HG03103 (cell line): ENCODE measurements at regions not wholly inside any gene's neighbourhood (a gene's known extent, or its start where the extent isn't known, plus 50 kb on each side); places are given as distances from the start of the nearest gene placed in this dataset.
"Not testable (repeated sequence)": the region's sequence is repeated elsewhere in the genome, so short reads cannot be mapped to it uniquely, and the experiment has no call there.

Experiments
- ATAC-seq: cut with Tn5 transposase; IDR thresholded peaks from one replicate; pipeline ENCODE4 v1.9.1; 2021; ENCODE audit warnings: low read depth; ENCODE audit not compliant: unreplicated experiment

DNA sequence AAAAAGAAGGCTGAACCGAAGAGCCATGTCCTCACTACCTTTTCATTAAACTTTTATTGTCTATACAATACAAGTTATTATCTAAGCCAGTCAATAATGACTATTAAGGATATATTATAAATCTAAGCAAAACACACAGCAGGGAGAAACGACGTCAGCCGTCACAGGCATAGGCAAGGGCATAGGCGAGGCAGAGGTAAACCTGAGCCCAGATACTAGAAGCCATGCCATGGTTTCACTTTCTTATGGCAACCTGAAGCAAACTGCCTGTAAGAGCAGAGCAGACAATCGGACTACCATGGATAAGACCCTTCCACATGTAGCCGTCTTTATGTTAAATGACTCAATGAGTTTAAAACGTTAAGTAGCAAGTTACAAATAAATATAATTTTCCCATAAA, 238.5 kb upstream of the ZNF521 start:
- ATAC-seq: no peak

DNA sequence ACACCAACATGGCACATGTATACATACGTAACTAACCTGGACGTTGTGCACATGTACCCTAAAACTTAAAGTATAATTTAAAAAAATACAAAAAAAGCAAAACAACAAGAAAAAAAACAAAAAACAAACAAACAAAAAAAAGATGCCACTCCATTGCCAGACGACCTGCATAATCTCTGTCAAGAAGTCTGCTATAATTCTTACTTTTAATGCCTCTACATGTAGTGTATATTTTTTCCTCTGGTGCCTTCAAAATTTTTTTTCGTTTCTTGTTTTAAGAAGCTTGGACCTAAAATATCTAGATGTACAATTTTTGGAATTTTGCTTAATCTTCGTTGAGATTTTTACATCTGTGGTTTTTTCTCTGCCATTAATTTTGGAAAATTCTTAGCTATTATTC, 235.6 kb upstream of the ZNF521 start:
- no peak for ATAC-seq

DNA sequence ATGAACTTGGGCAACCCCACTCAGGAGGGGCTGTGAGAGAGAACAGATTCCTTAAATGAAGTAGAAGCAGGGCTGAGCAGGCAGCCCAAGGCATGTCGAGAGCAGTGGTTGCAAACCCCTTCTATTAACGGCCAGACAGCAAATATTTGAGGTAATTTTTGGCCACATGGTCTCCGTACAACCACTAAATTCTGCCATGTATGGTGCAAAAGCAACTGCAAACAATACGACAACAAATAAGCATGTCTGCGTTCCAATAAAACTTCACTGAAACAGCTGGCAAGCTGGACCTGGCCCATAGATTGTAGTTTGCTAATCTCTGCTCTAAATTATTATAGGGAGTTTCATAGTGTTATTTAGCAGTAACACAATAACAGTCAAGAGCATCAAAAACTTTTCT, 217.0 kb upstream of the ZNF521 start:
- ATAC-seq: no peak

DNA sequence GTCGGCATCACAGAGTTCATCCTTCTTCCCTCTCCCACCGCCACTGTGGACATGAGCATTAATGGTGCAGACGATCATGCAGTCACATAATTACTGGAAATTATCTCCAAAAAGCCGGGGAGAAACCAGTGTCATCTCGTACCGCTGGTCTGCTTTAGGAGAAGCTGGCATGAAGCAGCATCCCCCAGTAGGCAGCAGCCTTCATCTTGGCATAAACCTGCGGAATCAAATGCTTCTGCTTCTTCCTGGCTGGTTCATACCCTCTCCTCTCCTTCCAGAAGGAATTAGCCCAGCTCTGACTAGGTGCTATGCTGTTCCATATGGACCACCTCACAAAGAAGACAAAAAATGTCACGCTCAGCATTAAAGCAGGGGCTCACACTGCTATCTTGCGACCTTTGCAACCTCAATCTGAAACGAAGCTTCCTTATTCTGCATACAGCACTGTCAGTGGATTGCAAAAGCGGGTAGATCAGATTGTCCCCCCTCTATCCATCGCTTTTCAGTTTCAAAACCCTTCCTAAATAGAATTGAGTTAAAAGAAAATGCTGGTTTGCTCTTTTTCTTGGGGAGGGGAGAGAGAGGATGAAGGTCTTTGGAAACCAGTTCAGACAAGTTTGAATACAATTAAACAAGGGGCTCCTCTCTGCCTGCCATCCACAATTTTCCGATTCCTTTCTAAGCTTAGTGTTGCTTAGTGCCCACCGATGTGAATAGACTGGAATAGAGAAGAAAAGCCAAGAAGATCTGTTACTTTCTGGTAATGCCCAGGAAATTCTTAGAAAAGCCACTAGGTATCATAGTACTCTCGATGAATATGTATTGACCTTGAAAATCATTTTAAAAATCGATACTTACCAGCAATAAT, 212.1 kb upstream of the ZNF521 start:
- no peak for ATAC-seq

DNA sequence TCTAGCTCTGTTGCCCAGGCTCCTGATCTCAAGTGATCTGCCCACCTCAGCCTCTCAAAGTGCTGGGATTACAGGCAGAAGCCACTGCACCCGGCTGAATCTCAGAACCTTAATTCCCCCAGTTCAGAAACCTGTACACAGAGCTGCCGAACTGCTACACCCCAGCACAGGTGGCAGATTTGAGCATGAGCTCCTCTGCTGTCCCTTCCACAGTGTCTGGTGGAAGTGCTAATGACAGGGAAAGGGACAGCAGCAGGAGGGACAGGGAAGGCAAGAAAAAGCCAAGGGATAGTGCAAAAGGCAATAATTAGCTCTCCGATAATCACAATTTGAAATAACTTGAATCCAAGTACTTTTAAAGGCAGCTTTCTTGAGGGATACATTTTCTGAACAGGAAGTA, 211.4 kb upstream of the ZNF521 start:
- ATAC-seq: no peak

DNA sequence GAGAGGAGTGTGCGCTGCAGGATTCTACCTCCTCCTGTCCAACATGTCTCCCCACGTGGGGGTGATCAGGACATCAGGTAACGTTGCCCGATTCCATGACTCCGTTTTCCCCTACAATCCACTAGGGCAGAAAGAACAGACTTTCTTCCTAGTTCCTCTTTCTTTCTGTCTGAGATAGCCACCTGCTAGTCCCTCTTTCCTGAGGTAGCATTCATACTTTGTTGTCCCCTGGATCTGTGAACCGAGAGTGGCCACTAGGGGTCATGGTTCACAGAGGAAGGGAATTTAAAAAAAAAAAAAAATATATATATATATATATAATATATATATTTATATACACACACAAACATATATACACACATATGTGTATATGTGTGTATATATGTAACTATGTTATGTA, 210.0 kb upstream of the ZNF521 start:
- no peak for ATAC-seq

DNA sequence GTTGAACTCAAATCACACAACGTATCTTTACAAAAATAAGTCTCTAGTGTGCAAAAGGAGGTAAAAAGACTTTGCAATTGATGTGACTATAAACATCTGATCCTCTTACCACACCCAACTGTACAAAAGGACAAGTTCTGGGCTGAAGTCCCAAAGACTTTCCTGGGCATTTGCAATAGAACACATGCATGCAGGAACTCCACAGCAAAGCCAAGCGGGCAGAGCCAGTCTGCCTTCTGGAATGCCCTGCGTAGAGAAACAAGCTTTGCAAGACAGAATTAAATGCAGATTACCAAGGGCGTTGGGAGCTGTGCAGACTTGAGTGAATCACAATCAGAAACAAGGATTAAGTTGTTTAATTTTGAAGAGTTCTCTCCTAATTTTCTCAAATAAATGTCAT, 208.4 kb upstream of the ZNF521 start:
- no peak for ATAC-seq

DNA sequence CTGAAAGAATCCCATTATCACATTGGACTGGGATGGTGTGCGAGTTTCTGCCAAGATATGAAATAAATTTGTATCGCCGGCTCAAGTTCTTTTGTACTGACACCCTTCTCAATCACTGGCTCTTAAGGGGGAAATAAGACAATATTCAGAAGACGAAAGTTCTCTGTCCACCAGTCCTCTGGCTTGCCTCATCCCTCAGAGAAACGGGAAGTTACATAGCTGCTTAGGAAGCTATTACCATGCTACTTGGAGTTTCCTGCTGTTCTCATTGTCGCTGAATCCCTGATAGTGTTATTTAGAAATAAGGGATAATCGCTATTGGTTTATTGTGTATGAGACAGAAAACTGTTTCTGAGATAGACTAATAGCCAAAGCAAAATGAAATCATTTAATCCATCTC, 205.0 kb upstream of the ZNF521 start:
- ATAC-seq: no peak

DNA sequence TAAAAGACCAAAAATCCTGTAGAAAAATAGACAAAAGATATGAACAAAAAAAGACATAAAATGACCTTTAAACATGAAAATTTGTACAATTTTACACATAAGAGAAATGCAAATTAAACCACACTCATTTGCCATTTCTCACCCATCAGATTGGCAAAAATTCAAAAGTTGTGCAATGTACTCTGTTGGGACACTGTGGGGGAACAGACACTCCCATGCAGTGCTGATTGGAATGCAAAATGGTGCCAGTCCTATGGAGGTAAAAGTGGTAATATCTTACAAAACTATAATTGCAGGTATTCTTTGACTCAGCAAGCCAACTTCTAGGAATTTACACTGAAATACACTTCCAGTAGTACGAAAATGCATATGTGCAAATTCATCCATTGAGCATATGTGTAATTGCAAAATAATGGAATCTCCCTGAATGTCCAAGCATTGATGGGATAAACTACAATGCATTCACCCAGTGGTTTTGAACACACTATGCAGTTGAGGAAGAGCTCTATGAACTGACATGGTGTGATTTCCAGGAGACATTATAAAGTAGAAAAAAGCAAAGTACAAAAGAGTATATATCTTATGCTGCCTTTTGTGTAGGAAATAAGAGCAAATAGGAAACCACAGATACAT, 201.8 kb upstream of the ZNF521 start:
- no peak for ATAC-seq

DNA sequence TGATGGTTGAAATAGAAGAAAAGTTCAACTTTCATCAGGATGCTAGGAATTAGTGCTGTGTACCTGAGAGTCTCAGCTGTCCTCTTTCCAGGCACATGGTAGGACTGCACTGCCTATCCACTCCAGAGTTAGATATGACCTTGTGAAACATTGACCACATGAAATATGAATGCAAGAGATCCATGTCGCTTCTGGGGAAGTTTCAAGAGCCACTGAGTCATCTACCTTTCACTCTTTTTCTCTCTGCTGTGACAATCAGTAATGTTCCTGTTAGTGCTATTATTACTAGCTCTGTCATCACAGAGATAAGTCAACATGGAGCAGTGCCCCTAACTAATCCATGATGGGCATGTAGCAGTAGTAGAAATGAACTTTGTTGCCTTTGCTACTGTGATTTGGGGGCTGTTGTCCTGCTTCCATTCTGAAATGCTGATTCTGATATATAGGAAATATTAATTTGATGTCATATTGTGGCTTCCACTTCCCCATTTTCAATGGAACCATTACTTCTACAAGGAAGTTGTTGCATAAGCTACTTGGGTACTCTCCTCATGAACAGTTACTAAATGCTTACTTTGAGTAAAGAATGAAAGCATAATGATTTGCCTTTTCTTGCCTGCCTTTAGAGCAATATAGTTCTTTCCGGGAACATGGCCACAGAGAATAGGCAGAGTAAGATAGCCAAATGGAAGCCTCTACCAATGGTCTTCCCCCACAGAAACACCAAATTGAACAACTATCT, 192.8 kb upstream of the ZNF521 start:
- no peak for ATAC-seq

DNA sequence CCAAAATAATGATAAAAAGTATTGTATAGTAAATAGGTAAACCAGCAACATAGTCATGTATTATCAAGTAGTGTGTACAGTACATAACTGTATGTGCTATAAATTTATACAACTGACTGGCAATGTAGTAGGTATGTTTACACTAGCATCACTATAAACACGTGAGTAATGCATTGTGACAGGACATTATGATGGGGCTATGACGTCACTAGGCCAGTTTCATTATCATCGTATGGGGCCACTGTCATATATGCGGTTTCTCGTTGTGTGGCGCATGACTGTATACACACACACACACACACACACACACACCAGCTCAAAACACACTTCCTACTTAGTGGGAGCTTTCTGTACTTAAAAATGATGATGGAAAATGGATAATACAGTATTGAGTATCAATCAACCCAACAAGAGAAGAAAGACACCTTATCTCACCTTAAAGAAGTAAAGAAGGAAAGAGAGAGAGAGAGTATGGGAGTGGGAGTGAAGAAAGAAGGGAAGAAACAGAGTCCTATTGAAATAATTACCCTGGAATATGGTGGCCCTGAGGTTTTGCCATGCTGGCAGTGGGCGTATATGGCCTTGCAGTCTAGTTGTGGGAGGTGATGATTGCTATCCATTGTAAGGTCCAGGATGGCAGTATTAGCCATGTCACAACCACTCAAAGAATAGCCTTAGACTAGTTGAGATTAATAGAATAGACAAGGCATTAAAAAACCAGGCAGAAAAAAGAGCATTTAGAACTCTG, 186.4 kb upstream of the ZNF521 start:
- ATAC-seq: no peak

DNA sequence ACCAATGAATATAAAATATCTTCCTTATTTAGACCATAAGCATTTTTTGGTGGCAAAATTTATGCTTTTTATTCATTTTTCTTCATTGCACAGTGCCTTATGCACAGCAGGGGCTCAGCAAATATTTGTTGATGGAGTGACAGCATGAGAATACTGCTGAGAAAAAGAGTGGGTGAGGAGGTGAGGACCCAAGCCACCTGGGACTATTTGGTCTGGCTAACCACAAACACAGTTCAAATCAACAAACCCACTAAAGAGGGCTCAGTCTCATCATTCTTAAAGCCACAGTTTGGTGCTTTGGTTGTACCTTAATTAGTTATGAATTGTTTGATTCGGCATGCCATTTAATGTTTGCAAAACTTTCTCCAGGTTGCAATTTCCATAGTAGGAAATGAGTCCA, 183.5 kb upstream of the ZNF521 start:
- ATAC-seq: no peak

DNA sequence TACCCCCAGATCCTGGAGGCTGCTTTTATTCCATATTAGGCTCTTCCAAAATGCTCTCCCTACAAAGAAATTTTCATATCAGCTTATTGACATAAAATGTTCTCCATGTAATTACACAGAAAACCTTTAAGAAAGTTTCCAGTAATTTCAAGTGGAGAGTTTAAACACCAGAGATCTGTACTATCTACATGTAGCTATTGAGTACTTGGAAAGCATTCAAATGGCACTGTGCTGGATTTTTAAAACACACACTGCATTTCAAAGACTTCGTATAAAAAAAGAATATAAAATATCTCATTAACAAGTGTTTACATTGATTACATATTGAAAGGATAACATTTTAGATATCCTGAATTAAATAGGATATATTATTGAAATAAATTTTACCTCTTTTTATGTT, 182.4 kb upstream of the ZNF521 start:
- ATAC-seq: no peak

DNA sequence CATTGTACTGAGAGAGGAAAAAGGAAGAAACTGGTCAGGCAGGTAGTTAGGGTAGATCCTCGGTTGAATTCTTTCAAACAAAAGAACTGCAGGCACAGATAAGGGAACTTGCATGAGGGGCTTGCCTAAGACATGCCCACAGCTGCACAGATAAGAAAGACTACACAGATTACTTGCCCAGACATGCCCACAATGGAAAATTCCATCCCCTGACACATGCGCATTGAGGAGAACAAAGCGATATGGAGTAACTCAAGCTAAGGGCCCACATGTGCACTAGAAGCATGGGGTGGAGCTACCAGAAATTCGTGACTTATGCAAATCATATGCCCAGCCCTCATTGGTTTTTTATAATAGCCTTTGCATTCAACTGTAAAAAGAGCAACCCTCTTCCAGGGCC, 181.3 kb upstream of the ZNF521 start:
- no peak for ATAC-seq

DNA sequence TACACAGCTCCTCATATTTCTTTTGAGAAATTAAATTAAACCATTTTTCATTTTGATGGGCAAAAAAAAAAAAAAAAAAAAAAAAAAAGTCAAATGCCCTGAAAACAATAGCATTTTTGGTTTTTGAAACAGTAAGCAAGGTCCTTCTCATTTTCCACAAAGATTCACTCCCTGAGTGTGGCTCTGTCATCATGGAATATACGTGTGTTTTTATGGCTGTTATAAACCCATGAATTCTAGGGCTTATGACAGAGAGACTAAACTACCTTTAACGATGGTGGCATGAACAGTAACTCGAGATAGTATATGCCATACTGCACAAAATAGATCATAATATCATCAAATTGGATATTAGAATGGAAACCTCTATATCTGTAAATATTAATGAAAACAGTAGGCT, 179.2 kb upstream of the ZNF521 start:
- no peak for ATAC-seq

DNA sequence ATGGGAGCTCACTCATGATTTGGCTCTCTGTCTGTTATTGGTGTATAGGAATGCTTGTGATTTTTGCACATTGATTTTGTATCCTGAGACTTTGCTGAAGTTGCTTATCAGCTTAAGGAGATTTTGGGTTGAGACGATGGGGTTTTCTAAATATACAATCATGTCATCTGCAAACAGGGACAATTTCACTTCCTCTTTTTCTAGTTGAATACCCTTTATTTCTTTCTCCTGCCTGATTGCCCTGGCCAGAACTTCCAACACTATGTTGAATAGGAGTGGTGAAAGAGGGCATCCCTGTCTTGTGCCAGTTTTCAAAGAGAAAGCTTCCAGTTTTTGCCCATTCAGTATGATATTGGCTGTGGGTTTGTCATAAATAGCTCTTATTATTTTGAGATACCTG, 173.8 kb upstream of the ZNF521 start:
- ATAC-seq: not testable (repeated sequence)

DNA sequence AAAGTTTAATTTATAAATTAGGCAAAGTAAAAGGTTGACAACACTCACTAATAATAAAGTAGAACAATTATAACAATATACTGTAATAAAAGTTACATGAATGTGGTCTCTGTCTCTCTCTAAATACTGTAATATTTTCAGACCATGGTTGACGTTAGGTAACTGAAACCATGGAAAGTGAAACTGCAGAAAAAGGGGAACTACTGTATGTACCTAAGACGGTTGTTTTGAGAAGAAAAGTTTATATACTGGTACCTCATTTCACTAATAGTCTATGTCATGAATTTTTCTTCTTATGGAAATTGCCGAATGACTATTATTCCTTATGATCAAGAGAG, 166.7 kb upstream of the ZNF521 start:
- ATAC-seq: peak; percentile 98

DNA sequence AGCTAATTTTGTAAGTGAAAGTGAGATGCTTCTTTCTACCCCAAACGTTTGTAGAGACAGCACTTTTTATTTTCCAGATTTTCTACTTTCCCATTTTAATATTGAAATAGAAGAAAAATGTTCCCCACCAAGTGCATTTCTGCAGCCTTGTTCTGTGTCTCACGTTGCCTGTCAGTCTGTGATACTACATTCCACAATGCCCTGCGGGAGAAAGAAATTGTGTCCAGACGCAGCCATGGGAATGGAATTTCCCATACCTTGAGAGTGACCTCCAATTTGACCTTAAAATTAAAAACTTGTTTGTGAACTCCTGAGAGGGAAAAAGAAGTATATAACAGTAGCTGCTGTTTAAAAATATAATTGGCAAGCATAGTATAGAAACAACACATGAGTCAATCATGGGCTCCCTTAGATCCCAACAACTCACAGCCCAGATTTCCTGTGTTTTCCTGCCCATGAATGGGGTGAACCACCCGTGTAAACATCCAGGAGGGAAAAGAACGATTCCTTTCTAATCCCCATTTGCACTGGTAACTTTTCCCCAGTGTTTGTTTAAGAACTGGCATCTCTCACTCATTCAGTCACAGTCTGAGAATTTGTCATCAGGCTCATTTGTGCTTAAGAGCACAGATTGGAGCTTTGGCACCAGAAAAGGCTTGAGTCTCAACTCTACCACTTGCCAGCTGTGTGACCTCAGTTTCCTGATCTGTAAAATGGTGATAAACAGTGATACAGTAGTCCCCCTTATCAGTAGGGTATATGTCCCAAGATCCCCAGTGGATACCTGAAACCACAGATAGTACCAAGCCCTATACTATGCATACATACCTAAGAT, 166.1 kb upstream of the ZNF521 start:
- ATAC-seq: peak; percentile 35

DNA sequence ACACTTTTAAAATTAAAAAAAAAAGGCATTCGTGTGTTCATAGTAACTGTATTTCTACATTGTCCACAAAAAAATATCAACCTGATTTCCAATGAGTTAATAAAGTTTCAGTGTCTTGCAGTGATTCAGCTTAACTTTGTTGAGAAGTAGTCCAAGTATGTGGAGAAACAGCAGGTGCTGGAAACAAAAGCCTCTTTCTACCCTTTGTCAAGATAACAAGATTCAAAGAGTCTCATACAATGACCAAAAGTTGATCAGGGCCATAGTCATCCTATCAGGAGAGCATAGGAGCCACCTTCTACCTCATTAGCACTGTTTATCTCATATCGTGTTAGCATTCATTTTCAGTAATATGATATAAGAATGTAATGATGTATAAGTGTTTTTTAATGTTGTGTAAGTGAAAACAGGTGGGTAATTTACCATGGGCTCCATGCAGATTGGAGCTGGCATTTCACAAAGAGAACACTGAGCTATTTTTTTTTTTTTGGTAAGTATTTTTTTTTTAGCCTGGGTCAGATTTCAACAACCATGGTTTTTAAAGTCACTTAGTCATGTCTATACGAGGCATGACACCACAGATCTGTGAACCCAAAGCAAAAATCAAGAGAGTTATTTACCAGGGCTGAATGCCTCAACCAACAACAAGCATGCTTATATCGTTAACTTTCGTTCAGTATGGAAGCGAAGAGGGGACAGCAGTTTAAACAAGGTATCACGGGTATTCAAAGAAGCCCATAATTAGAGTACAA, 165.0 kb upstream of the ZNF521 start:
- no peak for ATAC-seq
